Right lobe of liver (tissue), 6 donors: ENCODE measurements at regions not wholly inside any gene's neighbourhood (a gene's known extent, or its start where the extent isn't known, plus 50 kb on each side); places are given as distances from the start of the nearest gene placed in this dataset.

ENCODE experiments used
- ATAC-seq, 4 donors: fragments of 200-7000 bp; cut with Tn5 transposase; one replicate each; pipeline ENCODE4 v1.9.1; 2020; ENCODE audit warnings: mild to moderate bottlenecking in 4 of 4, moderate library complexity in 4 of 4
- DNase-seq, 3 donors: peaks; one replicate each; pipeline ENCODE4 v3.0.0-alpha.2; 2020
- H3K27ac ChIP-seq, 3 donors: fragments of 200-600 bp; one replicate each; pipeline ENCODE4 v1.8.0; 2022
- H3K27me3 ChIP-seq, 2 donors: fragments of 200-600 bp; one replicate each; pipeline ENCODE4 v1.8.0; 2022
- H3K36me3 ChIP-seq, 4 donors: fragments of 200-600 bp; sonication (generic) in 1 of 4; one replicate each; pipeline versions ENCODE4 v1.5.1 to v1.8.0; 2017 to 2022; ENCODE audit warnings: control low read depth in 1 of 4
- H3K4me1 ChIP-seq, 4 donors: fragments of 200-600 bp; sonication (generic) in 1 of 4; one replicate each; pipeline versions ENCODE4 v1.5.1 to v1.8.0; 2017 to 2022; ENCODE audit warnings: control low read depth in 1 of 4
- H3K4me3 ChIP-seq, 3 donors: fragments of 200-600 bp; one replicate each; pipeline ENCODE4 v1.8.0; 2022
- H3K9me3 ChIP-seq, 4 donors: fragments of 200-600 bp; sonication (generic) in 1 of 4; one replicate each; pipeline versions ENCODE4 v1.5.1 to v1.8.0; 2017 to 2022; ENCODE audit warnings: control low read depth in 1 of 4
- POLR2A ChIP-seq: fragments of 450-650 bp; IDR thresholded peaks from one replicate; pipeline ENCODE4 v1.6.1; 2017; ENCODE audit warnings: antibody characterized with exemption, mild to moderate bottlenecking
- WGBS: methylation state at CpG from one replicate; pipeline ENCODE4 v1.1.6; 2018; ENCODE audit warnings: low coverage, low lambda C conversion rate; ENCODE audit not compliant: insufficient coverage; ENCODE audit errors: missing lambda C conversion rate; 5-methylcytosine and 5-hydroxymethylcytosine counted together
- intact Hi-C, 2 donors: fragments of 100-400 bp; cut with DNase I; formaldehyde crosslinking; loops; one replicate each; pipeline versions ENCODE4 v1.11.2 to v1.14.1; 2022
- TF ChIP-seq, protein P1 (sequence below), 4 donors: fragments of 200-600 bp in 3 of 4; fragments of 450-650 bp in 1 of 4; IDR thresholded peaks; one replicate each; pipeline versions ENCODE4 v1.5.1 to v1.8.0; 2016 to 2022; ENCODE audit warnings: antibody characterized with exemption in 4 of 4, mild to moderate bottlenecking in 2 of 4
- donor health status: DM: no; HTN: yes; CAD: no.
- donor health status: DM: no; HTN: no; CAD: no.
- donor health status: DM: no; HTN: no; CAD: no.
- donor health status: DM: no; HTN: yes; CAD: no.
- donor health status: DM: no; HTN: yes; CAD: no.

DNA sequence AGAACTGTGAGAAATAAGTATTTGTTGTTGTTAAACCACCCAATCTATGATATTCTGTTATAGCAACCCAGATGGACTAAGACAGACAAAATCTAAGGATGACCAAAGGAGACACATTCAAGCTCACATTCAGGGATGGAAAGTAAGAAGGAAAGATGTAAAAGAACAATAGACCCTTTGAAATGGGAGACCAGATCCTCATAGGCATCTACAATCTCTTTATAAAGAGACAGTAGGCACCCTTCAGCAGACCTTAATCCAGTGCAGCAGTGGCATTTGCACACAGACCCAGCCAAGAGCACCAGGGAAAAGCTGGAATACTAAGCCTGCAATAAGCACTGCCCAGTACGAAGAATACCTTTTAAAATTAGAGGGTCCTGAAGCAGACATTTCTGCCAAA lies 132.7 kb downstream of the KLHL28 start:
- H3K4me3 ChIP-seq = no peak overlapping the region
- ATAC-seq (no peak), DNase-seq (no peak)
- no peaks in the 10 kb centered on the region for H3K9me3 ChIP-seq
- intact Hi-C loops = no loop called here
- TF ChIP-seq, protein P1, sequence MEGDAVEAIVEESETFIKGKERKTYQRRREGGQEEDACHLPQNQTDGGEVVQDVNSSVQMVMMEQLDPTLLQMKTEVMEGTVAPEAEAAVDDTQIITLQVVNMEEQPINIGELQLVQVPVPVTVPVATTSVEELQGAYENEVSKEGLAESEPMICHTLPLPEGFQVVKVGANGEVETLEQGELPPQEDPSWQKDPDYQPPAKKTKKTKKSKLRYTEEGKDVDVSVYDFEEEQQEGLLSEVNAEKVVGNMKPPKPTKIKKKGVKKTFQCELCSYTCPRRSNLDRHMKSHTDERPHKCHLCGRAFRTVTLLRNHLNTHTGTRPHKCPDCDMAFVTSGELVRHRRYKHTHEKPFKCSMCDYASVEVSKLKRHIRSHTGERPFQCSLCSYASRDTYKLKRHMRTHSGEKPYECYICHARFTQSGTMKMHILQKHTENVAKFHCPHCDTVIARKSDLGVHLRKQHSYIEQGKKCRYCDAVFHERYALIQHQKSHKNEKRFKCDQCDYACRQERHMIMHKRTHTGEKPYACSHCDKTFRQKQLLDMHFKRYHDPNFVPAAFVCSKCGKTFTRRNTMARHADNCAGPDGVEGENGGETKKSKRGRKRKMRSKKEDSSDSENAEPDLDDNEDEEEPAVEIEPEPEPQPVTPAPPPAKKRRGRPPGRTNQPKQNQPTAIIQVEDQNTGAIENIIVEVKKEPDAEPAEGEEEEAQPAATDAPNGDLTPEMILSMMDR (IDR thresholded peaks at IDR 0.05) = no peak
- no peak for TF ChIP-seq POLR2A
- no peaks in the 10 kb centered on the region for H3K36me3 ChIP-seq
- no peaks in the 10 kb centered on the region for H3K4me1 ChIP-seq
- WGBS = 27% methylated on average over 1 of the region's 1 CpG
- no peak overlapping the region for H3K27ac ChIP-seq
- H3K27me3 ChIP-seq = no peaks in the 10 kb centered on the region

DNA sequence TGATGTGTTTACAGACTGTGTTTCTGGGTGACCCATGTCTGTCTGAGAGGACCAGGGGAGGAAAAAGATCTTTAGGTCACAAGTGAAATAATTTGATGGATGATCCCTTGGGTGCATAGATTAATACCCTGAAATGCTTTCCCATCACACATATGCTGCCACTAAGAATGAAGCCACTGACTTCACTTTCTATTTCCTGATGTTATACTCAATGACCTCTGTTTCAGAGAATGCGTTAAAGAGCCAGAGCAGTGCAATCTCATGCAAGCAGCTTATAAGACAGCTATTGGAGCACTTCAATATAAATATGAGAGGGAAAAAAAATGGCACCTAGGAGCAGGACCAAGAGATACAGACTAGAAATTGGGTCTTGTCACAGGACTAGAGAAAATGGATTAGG lies 133.7 kb downstream of the KLHL28 start:
- Histone ChIP-seq H3K27me3 (no peaks in the 10 kb centered on the region), H3K9me3 (no peaks in the 10 kb centered on the region), H3K27ac (no peak overlapping the region), H3K4me1 (no peaks in the 10 kb centered on the region), H3K4me3 (no peak overlapping the region), H3K36me3 (no peaks in the 10 kb centered on the region)
- DNase-seq = no peak
- no peak for ATAC-seq
- 56% methylated on average over 1 of the region's 1 CpG for WGBS
- intact Hi-C loops = no loop called here
- TF ChIP-seq POLR2A = no peak
- TF ChIP-seq, protein P1 (IDR thresholded peaks at IDR 0.05) = no peak

DNA sequence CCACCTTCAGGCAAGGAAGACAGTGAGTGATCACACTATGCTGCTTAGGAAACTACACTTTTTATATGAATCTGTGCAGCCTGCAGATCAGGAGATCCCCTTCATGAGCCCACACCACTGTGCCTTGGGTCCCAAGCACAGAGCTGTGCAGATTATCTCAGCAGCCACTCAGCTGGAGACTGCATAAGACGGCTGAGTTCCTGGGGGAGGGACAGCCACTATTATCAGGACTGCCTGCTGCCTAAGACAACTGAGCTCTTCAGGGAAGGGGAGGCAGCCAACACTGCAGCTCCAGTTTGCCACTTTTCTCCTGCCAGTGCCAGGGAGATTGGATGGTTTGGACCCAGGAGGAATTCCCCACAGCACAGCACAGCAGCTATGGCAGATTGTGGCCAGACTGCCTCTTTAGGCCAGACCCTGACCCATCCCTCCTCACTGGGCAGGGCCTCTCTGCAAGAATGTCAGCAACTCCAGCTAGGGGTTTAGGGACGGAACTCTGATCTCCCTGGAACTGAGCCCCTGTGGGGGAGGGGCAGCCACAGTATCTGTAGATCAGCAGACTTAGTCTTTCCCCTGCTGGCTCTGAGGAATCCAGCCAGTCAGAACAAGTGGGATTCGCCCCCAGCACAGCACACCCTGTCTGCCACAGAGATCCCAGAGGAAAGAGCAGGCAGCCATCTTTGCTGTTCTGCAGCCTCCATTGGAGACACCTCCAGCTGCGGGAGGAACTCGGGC lies 141.3 kb downstream of the KLHL28 start:
- H3K4me1 ChIP-seq = no peaks in the 10 kb centered on the region
- no peak overlapping the region for H3K4me3 ChIP-seq
- ATAC-seq = no peak
- 69% methylated on average over 2 of the region's 5 CpGs for WGBS
- intact Hi-C loops = no loop called here
- H3K36me3 ChIP-seq = no peaks in the 10 kb centered on the region
- no peak for DNase-seq
- H3K27ac ChIP-seq = no peak overlapping the region
- no peaks in the 10 kb centered on the region for H3K27me3 ChIP-seq
- TF ChIP-seq, protein P1 (IDR thresholded peaks at IDR 0.05) = no peak
- no peak for TF ChIP-seq POLR2A
- H3K9me3 ChIP-seq = no peaks in the 10 kb centered on the region

DNA sequence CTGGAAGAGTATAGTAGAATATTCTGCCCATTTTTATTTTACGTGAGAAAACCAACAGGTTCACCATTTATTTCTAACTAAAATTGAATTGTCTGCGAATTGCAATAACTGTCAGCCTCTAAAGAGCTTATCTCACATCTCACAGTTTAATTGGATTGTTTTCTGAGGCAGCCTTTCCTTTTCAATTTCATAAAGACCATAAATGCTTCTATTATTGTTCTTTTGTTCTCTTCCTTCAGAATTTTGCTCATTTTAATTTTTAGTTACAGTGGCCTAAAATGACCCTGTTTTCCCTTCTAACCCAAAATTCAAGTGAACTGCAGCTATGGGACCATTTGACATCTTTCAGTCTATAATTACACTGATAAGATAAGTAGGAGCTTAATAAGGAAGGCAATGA lies 147.6 kb downstream of the KLHL28 start:
- H3K4me3 ChIP-seq = no peak overlapping the region
- H3K27me3 ChIP-seq = no peaks in the 10 kb centered on the region
- H3K4me1 ChIP-seq = no peaks in the 10 kb centered on the region
- no peak overlapping the region for H3K27ac ChIP-seq
- DNase-seq (no peak), ATAC-seq (no peak)
- H3K36me3 ChIP-seq = no peaks in the 10 kb centered on the region
- TF ChIP-seq, protein P1 (IDR thresholded peaks at IDR 0.05) = no peak
- TF ChIP-seq POLR2A = no peak
- no peaks in the 10 kb centered on the region for H3K9me3 ChIP-seq
- WGBS = 35% methylated on average over 2 of the region's 2 CpGs
- intact Hi-C loops = no loop called here
